WTC11 (cell line): ENCODE measurements at regions not wholly inside any gene's neighbourhood (a gene's known extent, or its start where the extent isn't known, plus 50 kb on each side); places are given as distances from the start of the nearest gene placed in this dataset.

Experiments used
- ATAC-seq: fragments of 200-7000 bp; cut with Tn5 transposase; 2 replicates; pipeline ENCODE4 v1.10.0; 2021; ENCODE audit warnings: mild to moderate bottlenecking, moderate library complexity
- CTCF ChIA-PET: fragments of 300-600 bp; sonication (Branson Sonifier 250); formaldehyde crosslinking; loops from one replicate; lab custom pipeline; 2021; ENCODE audit warnings: antibody characterized with exemption; lab: Charles Lee
- POLR2A ChIA-PET: fragments of 350-600 bp; sonication (Branson Sonifier 250); formaldehyde crosslinking; loops from one replicate; lab custom pipeline; 2021; ENCODE audit warnings: antibody characterized with exemption; lab: Charles Lee
- DNase-seq: peaks from one replicate; pipeline ENCODE4 v3.0.0; 2021; ENCODE audit warnings: low spot score
- H3K27ac Mint-ChIP-seq: 2 replicates; pipeline ENCODE4 v1.8.0; 2021; ENCODE audit warnings: mixed read lengths
- H3K27me3 Mint-ChIP-seq: 2 replicates; pipeline ENCODE4 v1.8.0; 2021; ENCODE audit warnings: low read depth, mild to moderate bottlenecking, moderate library complexity, mixed read lengths
- H3K36me3 Mint-ChIP-seq: 2 replicates; pipeline ENCODE4 v1.8.0; 2021; ENCODE audit warnings: mixed read lengths
- H3K4me1 Mint-ChIP-seq: 2 replicates; pipeline ENCODE4 v1.8.0; 2022; ENCODE audit warnings: mixed read lengths
- H3K4me3 Mint-ChIP-seq: 2 replicates; pipeline ENCODE4 v1.8.0; 2021; ENCODE audit warnings: mild to moderate bottlenecking, moderate library complexity, mixed read lengths
- H3K9me3 Mint-ChIP-seq: 2 replicates; pipeline ENCODE4 v1.8.0; 2021; ENCODE audit warnings: mixed read lengths
- ATF1 ChIP-seq: sonication (generic); formaldehyde crosslinking; IDR thresholded peaks from 2 replicates; pipeline ENCODE4 v1.8.1; 2023; ENCODE audit warnings: mild to moderate bottlenecking, moderate library complexity, missing genetic modification reagents
- CBFB ChIP-seq: sonication (generic); formaldehyde crosslinking; IDR thresholded peaks from 2 replicates; pipeline ENCODE4 v1.8.1; 2022; ENCODE audit warnings: mild to moderate bottlenecking, low read depth, missing genetic modification reagents
- CREB1 ChIP-seq: sonication (generic); formaldehyde crosslinking; IDR thresholded peaks from 2 replicates; pipeline ENCODE4 v1.8.0; 2023; ENCODE audit warnings: mild to moderate bottlenecking, missing genetic modification reagents
- CREM ChIP-seq: sonication (generic); formaldehyde crosslinking; IDR thresholded peaks from 2 replicates; pipeline ENCODE4 v1.8.1; 2022; ENCODE audit warnings: mild to moderate bottlenecking, missing genetic modification reagents, moderate library complexity
- FOXP1 ChIP-seq: sonication (generic); formaldehyde crosslinking; IDR thresholded peaks from 2 replicates; pipeline ENCODE4 v1.8.0; 2022; ENCODE audit warnings: missing genetic modification reagents, mild to moderate bottlenecking, moderate library complexity, borderline replicate concordance
- FOXP4 ChIP-seq: sonication (generic); formaldehyde crosslinking; IDR thresholded peaks from 2 replicates; pipeline ENCODE4 v1.8.0; 2022; ENCODE audit warnings: mild to moderate bottlenecking, missing genetic modification reagents
- GABPB1 ChIP-seq: sonication (generic); formaldehyde crosslinking; IDR thresholded peaks from 2 replicates; pipeline ENCODE4 v1.8.1; 2023; ENCODE audit warnings: mild to moderate bottlenecking, missing genetic modification reagents
- GTF2I ChIP-seq: fragments of 250-450 bp; sonication (Bioruptor Pico); conservative IDR thresholded peaks from 2 replicates; pipeline ENCODE4 v1.4.0; 2021; ENCODE audit warnings: mild to moderate bottlenecking
- JAZF1 ChIP-seq: fragments of 250-450 bp; sonication (Bioruptor Pico); IDR thresholded peaks from 2 replicates; pipeline ENCODE4 v1.9.0; 2021; ENCODE audit warnings: moderate library complexity, mild to moderate bottlenecking, inconsistent platforms
- MLX ChIP-seq: sonication (generic); formaldehyde crosslinking; IDR thresholded peaks from 2 replicates; pipeline ENCODE4 v1.8.1; 2023; ENCODE audit warnings: mild to moderate bottlenecking, missing genetic modification reagents, moderate library complexity
- MYBL2 ChIP-seq: sonication (generic); formaldehyde crosslinking; IDR thresholded peaks from 2 replicates; pipeline ENCODE4 v1.8.1; 2023; ENCODE audit warnings: mild to moderate bottlenecking, moderate library complexity, missing genetic modification reagents
- NR1H2 ChIP-seq: sonication (generic); formaldehyde crosslinking; IDR thresholded peaks from 2 replicates; pipeline ENCODE4 v1.9.0; 2021; ENCODE audit warnings: mild to moderate bottlenecking, moderate library complexity, missing genetic modification reagents
- OVOL2 ChIP-seq: fragments of 250-450 bp; sonication (Bioruptor Pico); IDR thresholded peaks from 2 replicates; pipeline ENCODE4 v1.9.0; 2021; ENCODE audit warnings: mild to moderate bottlenecking, borderline replicate concordance
- PRDM15 ChIP-seq: sonication (generic); formaldehyde crosslinking; IDR thresholded peaks from 2 replicates; pipeline ENCODE4 v1.8.0; 2022; ENCODE audit warnings: missing genetic modification reagents
- SMAD3 ChIP-seq: sonication (generic); formaldehyde crosslinking; IDR thresholded peaks from 2 replicates; pipeline ENCODE4 v1.8.0; 2022; ENCODE audit warnings: missing genetic modification reagents, mild to moderate bottlenecking, borderline replicate concordance
- SOX15 ChIP-seq: fragments of 250-450 bp; sonication (Bioruptor Pico); IDR thresholded peaks from 2 replicates; pipeline ENCODE4 v1.9.0; 2021; ENCODE audit warnings: mild to moderate bottlenecking
- TP53 ChIP-seq: sonication (generic); formaldehyde crosslinking; IDR thresholded peaks from 2 replicates; pipeline ENCODE4 v1.8.1; 2023; ENCODE audit warnings: mild to moderate bottlenecking, missing genetic modification reagents
- USF1 ChIP-seq: sonication (generic); formaldehyde crosslinking; IDR thresholded peaks from 2 replicates; pipeline ENCODE4 v1.8.0; 2022; ENCODE audit warnings: mild to moderate bottlenecking, missing genetic modification reagents
- ZNF263 ChIP-seq: sonication (generic); formaldehyde crosslinking; IDR thresholded peaks from 2 replicates; pipeline ENCODE4 v1.8.1; 2022; ENCODE audit warnings: low read depth, mild to moderate bottlenecking, moderate library complexity, missing genetic modification reagents
- ZNF416 ChIP-seq: fragments of 250-450 bp; sonication (Bioruptor Pico); IDR thresholded peaks from 2 replicates; pipeline ENCODE4 v1.9.0; 2021; ENCODE audit warnings: mild to moderate bottlenecking, inconsistent platforms
- TF ChIP-seq, protein P1 (sequence below): sonication (generic); formaldehyde crosslinking; conservative IDR thresholded peaks from 2 replicates; pipeline ENCODE4 v1.8.1; 2022; ENCODE audit warnings: mild to moderate bottlenecking, missing genetic modification reagents
- TF ChIP-seq, protein P2 (sequence below): sonication (generic); formaldehyde crosslinking; IDR thresholded peaks from 2 replicates; pipeline ENCODE4 v1.8.1; 2022; ENCODE audit warnings: mild to moderate bottlenecking, missing genetic modification reagents, moderate library complexity, borderline replicate concordance
- TF ChIP-seq, protein P3 (sequence below): sonication (generic); formaldehyde crosslinking; conservative IDR thresholded peaks from 2 replicates; pipeline ENCODE4 v1.8.1; 2023; ENCODE audit warnings: mild to moderate bottlenecking, low read depth, missing genetic modification reagents, moderate library complexity
- TF ChIP-seq, protein P4 (sequence below): sonication (generic); formaldehyde crosslinking; IDR thresholded peaks from 2 replicates; pipeline ENCODE4 v1.8.1; 2022; ENCODE audit warnings: mild to moderate bottlenecking, moderate library complexity, missing genetic modification reagents

DNA sequence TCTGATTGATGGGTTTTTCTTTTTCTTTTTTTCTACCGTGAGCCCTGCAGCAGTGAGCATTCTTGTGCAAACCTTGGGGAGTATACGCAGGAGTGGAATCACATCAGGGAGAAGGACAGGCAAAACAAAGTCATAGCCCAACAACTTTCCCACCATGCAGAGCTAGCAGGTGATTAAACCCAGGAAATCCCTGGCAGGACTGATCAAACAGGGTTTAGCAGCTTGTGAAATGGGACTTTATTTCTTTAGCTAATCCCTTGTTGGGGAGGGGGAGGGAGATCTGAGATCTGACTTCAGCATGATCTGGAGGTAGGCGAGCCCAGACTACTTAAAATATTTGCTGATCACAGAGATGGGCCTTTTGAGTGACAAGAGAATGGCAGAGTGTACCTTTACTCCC lies 162.0 kb upstream of the GLRA1 start (continued):
- TF ChIP-seq SMAD3 (CRISPR knock-in tag) (no peak), ATF1 (CRISPR knock-in tag) (no peak)
- TF ChIP-seq, all 79 proteins: peak for 0

DNA sequence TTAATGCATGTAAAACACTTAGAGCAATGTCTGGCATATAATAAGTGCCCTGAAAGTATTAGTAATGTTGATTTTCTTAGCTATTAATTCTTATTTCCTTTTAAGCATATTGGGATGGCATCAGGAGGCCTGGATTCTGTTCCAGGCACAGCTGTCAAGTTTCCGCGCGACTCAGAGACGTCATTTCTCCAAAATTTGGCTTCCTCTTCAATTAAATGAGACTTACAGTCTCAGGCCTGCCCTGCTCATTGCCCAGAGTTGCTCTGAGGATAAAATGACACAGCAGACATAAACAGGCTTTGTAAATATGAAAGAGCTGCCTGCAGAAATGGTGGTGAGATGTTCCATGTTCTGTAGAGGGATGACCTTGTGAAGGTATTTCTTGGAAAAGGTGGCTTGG lies 159.8 kb upstream of the GLRA1 start:
- TF ChIP-seq CREB1 (CRISPR knock-in tag) (no peak), USF1 (no peak), OVOL2 (no peak), MYBL2 (CRISPR knock-in tag) (no peak), FOXP1 (CRISPR knock-in tag) (no peak), ZNF263 (CRISPR knock-in tag) (no peak), ZNF416 (CRISPR knock-in tag) (no peak), FOXP4 (CRISPR knock-in tag) (no peak), MLX (CRISPR knock-in tag) (no peak)
- TF ChIP-seq, protein P1, sequence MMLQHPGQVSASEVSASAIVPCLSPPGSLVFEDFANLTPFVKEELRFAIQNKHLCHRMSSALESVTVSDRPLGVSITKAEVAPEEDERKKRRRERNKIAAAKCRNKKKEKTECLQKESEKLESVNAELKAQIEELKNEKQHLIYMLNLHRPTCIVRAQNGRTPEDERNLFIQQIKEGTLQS (CRISPR knock-in tag), result no peak
- TF ChIP-seq, protein P2, sequence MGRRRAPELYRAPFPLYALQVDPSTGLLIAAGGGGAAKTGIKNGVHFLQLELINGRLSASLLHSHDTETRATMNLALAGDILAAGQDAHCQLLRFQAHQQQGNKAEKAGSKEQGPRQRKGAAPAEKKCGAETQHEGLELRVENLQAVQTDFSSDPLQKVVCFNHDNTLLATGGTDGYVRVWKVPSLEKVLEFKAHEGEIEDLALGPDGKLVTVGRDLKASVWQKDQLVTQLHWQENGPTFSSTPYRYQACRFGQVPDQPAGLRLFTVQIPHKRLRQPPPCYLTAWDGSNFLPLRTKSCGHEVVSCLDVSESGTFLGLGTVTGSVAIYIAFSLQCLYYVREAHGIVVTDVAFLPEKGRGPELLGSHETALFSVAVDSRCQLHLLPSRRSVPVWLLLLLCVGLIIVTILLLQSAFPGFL (CRISPR knock-in tag), result no peak
- TF ChIP-seq, protein P3, sequence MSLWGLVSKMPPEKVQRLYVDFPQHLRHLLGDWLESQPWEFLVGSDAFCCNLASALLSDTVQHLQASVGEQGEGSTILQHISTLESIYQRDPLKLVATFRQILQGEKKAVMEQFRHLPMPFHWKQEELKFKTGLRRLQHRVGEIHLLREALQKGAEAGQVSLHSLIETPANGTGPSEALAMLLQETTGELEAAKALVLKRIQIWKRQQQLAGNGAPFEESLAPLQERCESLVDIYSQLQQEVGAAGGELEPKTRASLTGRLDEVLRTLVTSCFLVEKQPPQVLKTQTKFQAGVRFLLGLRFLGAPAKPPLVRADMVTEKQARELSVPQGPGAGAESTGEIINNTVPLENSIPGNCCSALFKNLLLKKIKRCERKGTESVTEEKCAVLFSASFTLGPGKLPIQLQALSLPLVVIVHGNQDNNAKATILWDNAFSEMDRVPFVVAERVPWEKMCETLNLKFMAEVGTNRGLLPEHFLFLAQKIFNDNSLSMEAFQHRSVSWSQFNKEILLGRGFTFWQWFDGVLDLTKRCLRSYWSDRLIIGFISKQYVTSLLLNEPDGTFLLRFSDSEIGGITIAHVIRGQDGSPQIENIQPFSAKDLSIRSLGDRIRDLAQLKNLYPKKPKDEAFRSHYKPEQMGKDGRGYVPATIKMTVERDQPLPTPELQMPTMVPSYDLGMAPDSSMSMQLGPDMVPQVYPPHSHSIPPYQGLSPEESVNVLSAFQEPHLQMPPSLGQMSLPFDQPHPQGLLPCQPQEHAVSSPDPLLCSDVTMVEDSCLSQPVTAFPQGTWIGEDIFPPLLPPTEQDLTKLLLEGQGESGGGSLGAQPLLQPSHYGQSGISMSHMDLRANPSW, result no peak
- POLR2A ChIA-PET, result no interaction called here

GRCh38 chr5:152083231-152083630 lies 158.6 kb upstream of the GLRA1 start:
- no peaks in the 10 kb centered on the region for H3K36me3 Mint-ChIP-seq
- ATAC-seq, result no peak
- no peaks in the 10 kb centered on the region for H3K9me3 Mint-ChIP-seq
- ChIA-PET POLR2A (no interaction called here), CTCF (no interaction called here)
- H3K27me3 Mint-ChIP-seq, result no peaks in the 10 kb centered on the region
- H3K4me1 Mint-ChIP-seq, result no peaks in the 10 kb centered on the region
- no peak overlapping the region for H3K4me3 Mint-ChIP-seq
- H3K27ac Mint-ChIP-seq, result no peak overlapping the region
- DNase-seq, result no peak
- TF ChIP-seq CREM (CRISPR knock-in tag) (no peak), CBFB (CRISPR knock-in tag) (no peak), NR1H2 (CRISPR knock-in tag) (no peak), GTF2I (CRISPR knock-in tag) (no peak), GABPB1 (no peak), JAZF1 (no peak), TP53 (no peak), PRDM15 (no peak), SOX15 (CRISPR knock-in tag) (no peak)
- TF ChIP-seq, protein P4, sequence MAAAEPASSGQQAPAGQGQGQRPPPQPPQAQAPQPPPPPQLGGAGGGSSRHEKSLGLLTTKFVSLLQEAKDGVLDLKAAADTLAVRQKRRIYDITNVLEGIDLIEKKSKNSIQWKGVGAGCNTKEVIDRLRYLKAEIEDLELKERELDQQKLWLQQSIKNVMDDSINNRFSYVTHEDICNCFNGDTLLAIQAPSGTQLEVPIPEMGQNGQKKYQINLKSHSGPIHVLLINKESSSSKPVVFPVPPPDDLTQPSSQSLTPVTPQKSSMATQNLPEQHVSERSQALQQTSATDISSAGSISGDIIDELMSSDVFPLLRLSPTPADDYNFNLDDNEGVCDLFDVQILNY (CRISPR knock-in tag), result no peak

More for the DNA sequence above, 159.8 kb upstream of the GLRA1 start:
- CTCF ChIA-PET, result no interaction called here
- Mint-ChIP-seq H3K27me3 (no peaks in the 10 kb centered on the region), H3K36me3 (no peaks in the 10 kb centered on the region), H3K27ac (no peak overlapping the region), H3K4me1 (no peaks in the 10 kb centered on the region), H3K9me3 (no peaks in the 10 kb centered on the region), H3K4me3 (no peak overlapping the region)
- ATAC-seq (no peak), DNase-seq (no peak)
